Mesenchymal stem cell (in vitro differentiated cells and primary cell): ENCODE measurements at regions not wholly inside any gene's neighbourhood (a gene's known extent, or its start where the extent isn't known, plus 50 kb on each side); places are given as distances from the start of the nearest gene placed in this dataset.

Source experiments
- DNase-seq: peaks from one replicate; pipeline ENCODE4 v3.0.0-alpha.2; 2013
- H2AFZ ChIP-seq: one replicate; pipeline ENCODE4 v1.6.1; 2013; ENCODE audit warnings: low read depth, mild to moderate bottlenecking, control low read depth, inconsistent platforms, low read length, moderate library complexity
- H2AK5ac ChIP-seq: 2 replicates; pipeline ENCODE4 v1.6.1; 2013; ENCODE audit warnings: low read length, moderate library complexity, mild to moderate bottlenecking, inconsistent platforms; ENCODE audit not compliant: severe bottlenecking
- H2BK120ac ChIP-seq: one replicate; pipeline ENCODE4 v1.6.1; 2013; ENCODE audit warnings: low read depth, mild to moderate bottlenecking, inconsistent platforms, low read length, moderate library complexity
- H2BK12ac ChIP-seq, 2 experiments: one replicate each; pipeline ENCODE4 v1.6.1; 2013; ENCODE audit warnings: inconsistent platforms in 2 of 2, low read length in 2 of 2, mild to moderate bottlenecking in 2 of 2, moderate library complexity in 2 of 2, control low read depth in 1 of 2
- H2BK15ac ChIP-seq: one replicate; pipeline ENCODE4 v1.6.1; 2013; ENCODE audit warnings: mild to moderate bottlenecking, low read depth, inconsistent platforms; ENCODE audit not compliant: poor library complexity, severe bottlenecking
- H2BK5ac ChIP-seq: 2 replicates; pipeline ENCODE4 v1.6.1; 2013; ENCODE audit warnings: low read depth, mild to moderate bottlenecking, low read length, control low read depth, inconsistent platforms; ENCODE audit not compliant: poor library complexity, severe bottlenecking
- H3K14ac ChIP-seq, 2 experiments: one replicate each; pipeline ENCODE4 v1.6.1; 2013; ENCODE audit warnings: inconsistent platforms in 2 of 2, low read length in 2 of 2, control low read depth in 1 of 2, mild to moderate bottlenecking in 1 of 2, moderate library complexity in 1 of 2
- H3K18ac ChIP-seq, 2 experiments: one replicate each; pipeline ENCODE4 v1.6.1; 2013; ENCODE audit warnings: inconsistent platforms in 2 of 2, low read length in 2 of 2, control low read depth in 1 of 2, low read depth in 1 of 2, mild to moderate bottlenecking in 1 of 2
- H3K23ac ChIP-seq, 2 experiments: one replicate each; pipeline ENCODE4 v1.6.1; 2013; ENCODE audit warnings: inconsistent platforms in 2 of 2, low read length in 2 of 2, mild to moderate bottlenecking in 2 of 2, moderate library complexity in 2 of 2, control low read depth in 1 of 2
- H3K27ac ChIP-seq: 2 replicates; pipeline ENCODE4 v1.5.1; 2013; ENCODE audit warnings: mild to moderate bottlenecking, moderate library complexity, low read length, control low read depth, inconsistent platforms; ENCODE audit not compliant: poor library complexity, severe bottlenecking
- H3K27me3 ChIP-seq, 2 experiments: 2 replicates each; pipeline versions ENCODE4 v1.6.1 to v1.7.0; 2013; ENCODE audit warnings: low read length in 2 of 2, mild to moderate bottlenecking in 2 of 2, moderate library complexity in 2 of 2, control low read depth in 1 of 2, inconsistent platforms in 1 of 2; ENCODE audit not compliant: control insufficient read depth in 1 of 2, insufficient read depth in 1 of 2
- H3K36me3 ChIP-seq, 2 experiments: 2 replicates each; pipeline versions ENCODE4 v1.6.1 to v1.7.0; 2013; ENCODE audit warnings: low read length in 2 of 2, control low read depth in 1 of 2, inconsistent platforms in 1 of 2, low read depth in 1 of 2, mild to moderate bottlenecking in 1 of 2; ENCODE audit not compliant: insufficient read depth in 2 of 2, control insufficient read depth in 1 of 2
- H3K4ac ChIP-seq, 2 experiments: one replicate each; pipeline ENCODE4 v1.6.1; 2013; ENCODE audit warnings: inconsistent platforms in 2 of 2, low read length in 2 of 2, mild to moderate bottlenecking in 2 of 2, moderate library complexity in 2 of 2, control low read depth in 1 of 2, low read depth in 1 of 2
- H3K4me1 ChIP-seq: 2 replicates; pipeline ENCODE4 v1.6.1; 2013; ENCODE audit warnings: low read depth, low read length, control low read depth; ENCODE audit not compliant: control insufficient read depth, insufficient read depth
- H3K4me2 ChIP-seq: 2 replicates; pipeline ENCODE4 v1.6.1; 2013; ENCODE audit warnings: low read length, mild to moderate bottlenecking, inconsistent platforms; ENCODE audit not compliant: poor library complexity, severe bottlenecking
- H3K4me3 ChIP-seq, 2 experiments: 2 replicates each; pipeline versions ENCODE4 v1.5.1 to v1.7.0; 2013; ENCODE audit warnings: low read length in 2 of 2, mild to moderate bottlenecking in 2 of 2, control low read depth in 1 of 2, low read depth in 1 of 2; ENCODE audit not compliant: insufficient read depth in 1 of 2
- H3K79me1 ChIP-seq: replicated peaks from 2 replicates; pipeline ENCODE4 v1.6.1; 2013; ENCODE audit warnings: mild to moderate bottlenecking, control low read depth, low read length, inconsistent platforms; ENCODE audit not compliant: poor library complexity, severe bottlenecking
- H3K9ac ChIP-seq: 2 replicates; pipeline ENCODE4 v1.7.0; 2013; ENCODE audit warnings: mild to moderate bottlenecking, low read length, moderate library complexity
- H3K9me3 ChIP-seq: 2 replicates; pipeline ENCODE4 v1.7.0; 2013; ENCODE audit warnings: mild to moderate bottlenecking, low read length; ENCODE audit not compliant: control insufficient read depth
- H4K8ac ChIP-seq: one replicate; pipeline ENCODE4 v1.6.1; 2013; ENCODE audit warnings: inconsistent platforms, mild to moderate bottlenecking, low read length, moderate library complexity
- H4K91ac ChIP-seq: one replicate; pipeline ENCODE4 v1.6.1; 2013; ENCODE audit warnings: mild to moderate bottlenecking, low read length, inconsistent platforms
- WGBS: methylation state at CpG from one replicate; pipeline ENCODE4 v1.1.7; 2013; ENCODE audit warnings: mixed read lengths; 5-methylcytosine and 5-hydroxymethylcytosine counted together

DNA sequence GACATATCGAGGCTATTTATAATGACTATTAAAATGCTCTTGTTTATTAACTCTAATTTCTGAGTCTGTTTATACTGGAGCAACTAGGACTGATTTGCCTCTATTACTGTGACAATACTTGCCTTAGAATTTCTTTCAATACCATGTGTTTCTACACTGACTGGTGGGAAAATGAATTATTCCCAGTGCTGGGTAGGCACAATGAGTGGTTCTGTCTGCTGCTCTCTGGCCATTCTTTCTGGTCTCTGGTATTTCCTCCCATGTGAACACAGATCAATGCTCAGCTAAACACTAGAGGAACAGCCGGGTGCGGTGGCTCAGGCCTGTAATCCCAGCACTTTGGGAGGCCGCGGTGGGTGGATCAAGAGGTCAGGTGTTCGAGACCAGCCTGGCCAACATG is 390.5 kb downstream of the PRDM2 start:
- Histone ChIP-seq H3K79me1 (no peaks in the 10 kb centered on the region), H3K4me3 (no peak overlapping the region), H3K18ac (no peak overlapping the region), H3K23ac (no peak overlapping the region), H4K8ac (no peak overlapping the region), H3K4me2 (no peak overlapping the region), H3K9ac (no peak overlapping the region), H2BK12ac (no peak overlapping the region), H2AK5ac (no peak overlapping the region), H3K4ac (no peak overlapping the region), H3K14ac (no peak overlapping the region), H2BK5ac (no peak overlapping the region), H3K9me3 (peaks cover 24% of the 10 kb centered on the region), H2BK120ac (no peak overlapping the region), H3K27ac (no peak overlapping the region), H3K27me3 (no peaks in the 10 kb centered on the region), H4K91ac (no peak overlapping the region), H3K36me3 (no peaks in the 10 kb centered on the region), H3K4me1 (no peaks in the 10 kb centered on the region), H2AFZ (no peak overlapping the region), H2BK15ac (no peak overlapping the region)
- DNase-seq: no peak
- WGBS: 93% methylated on average over 4 of the region's 6 CpGs

- H2BK15ac ChIP-seq: no peak overlapping the region
- H3K36me3 ChIP-seq: no peaks in the 10 kb centered on the region
- H3K14ac ChIP-seq: no peak overlapping the region
- no peak overlapping the region for H2BK12ac ChIP-seq
- H3K18ac ChIP-seq: no peak overlapping the region
- H2AFZ ChIP-seq: no peak overlapping the region
- H3K27me3 ChIP-seq: peaks cover 0 to 10% of the 10 kb centered on the region in 2 experiments
- H2AK5ac ChIP-seq: no peak overlapping the region
- no peak overlapping the region for H3K4me3 ChIP-seq
- WGBS: 33% methylated on average over 3 of the region's 4 CpGs
- no peaks in the 10 kb centered on the region for H3K79me1 ChIP-seq
- no peak overlapping the region for H3K23ac ChIP-seq
- H3K9me3 ChIP-seq: peaks cover 12% of the 10 kb centered on the region
- no peak overlapping the region for H3K9ac ChIP-seq
- no peak overlapping the region for H4K91ac ChIP-seq
- no peak overlapping the region for H4K8ac ChIP-seq
- H2BK120ac ChIP-seq: no peak overlapping the region
- H3K4me1 ChIP-seq: no peaks in the 10 kb centered on the region
- no peak overlapping the region for H3K4ac ChIP-seq
- H2BK5ac ChIP-seq: no peak overlapping the region
- no peak overlapping the region for H3K4me2 ChIP-seq
- H3K27ac ChIP-seq: no peak overlapping the region
- no peak for DNase-seq
These were observed 394.8 kb downstream of the PRDM2 start for GRCh38 chr1:14094611-14095400.

GRCh38 chr1:14098294-14098913 is 398.4 kb downstream of the PRDM2 start:
- Histone ChIP-seq H2BK120ac (no peak overlapping the region), H3K4ac (no peak overlapping the region), H3K18ac (no peak overlapping the region), H3K9ac (no peak overlapping the region), H3K27me3 (peaks cover 0 to 10% of the 10 kb centered on the region in 2 experiments), H2BK12ac (no peak overlapping the region), H2AK5ac (no peak overlapping the region), H3K4me1 (no peaks in the 10 kb centered on the region), H2BK5ac (no peak overlapping the region), H4K91ac (no peak overlapping the region), H3K23ac (no peak overlapping the region), H4K8ac (no peak overlapping the region), H3K14ac (no peak overlapping the region), H3K4me2 (no peak overlapping the region), H3K27ac (no peak overlapping the region), H3K36me3 (no peaks in the 10 kb centered on the region), H2BK15ac (no peak overlapping the region), H3K4me3 (no peak overlapping the region), H3K79me1 (no peaks in the 10 kb centered on the region), H3K9me3 (no peaks in the 10 kb centered on the region), H2AFZ (no peak overlapping the region)
- no peak for DNase-seq

- H3K79me1 ChIP-seq: no peaks in the 10 kb centered on the region
- peaks cover 0 to 18% of the 10 kb centered on the region in 2 experiments for H3K27me3 ChIP-seq
- peaks cover 3% of the 10 kb centered on the region for H3K9me3 ChIP-seq
- no peak overlapping the region for H3K23ac ChIP-seq
- no peak overlapping the region for H4K8ac ChIP-seq
- no peak overlapping the region for H3K4ac ChIP-seq
- H3K18ac ChIP-seq: no peak overlapping the region
- H3K36me3 ChIP-seq: no peaks in the 10 kb centered on the region
- H4K91ac ChIP-seq: no peak overlapping the region
- H3K4me1 ChIP-seq: no peaks in the 10 kb centered on the region
- no peak overlapping the region for H3K9ac ChIP-seq
- H2BK5ac ChIP-seq: no peak overlapping the region
- H2AK5ac ChIP-seq: no peak overlapping the region
- H3K27ac ChIP-seq: no peak overlapping the region
- no peak overlapping the region for H3K4me2 ChIP-seq
- WGBS: 84% methylated on average over 1 of the region's 1 CpG
- H3K4me3 ChIP-seq: no peak overlapping the region
- no peak overlapping the region for H2BK120ac ChIP-seq
- DNase-seq: no peak
- H3K14ac ChIP-seq: no peak overlapping the region
- no peak overlapping the region for H2AFZ ChIP-seq
- no peak overlapping the region for H2BK12ac ChIP-seq
- H2BK15ac ChIP-seq: no peak overlapping the region
These were observed 400.5 kb downstream of the PRDM2 start for GRCh38 chr1:14100444-14100843.
